OCI-LY7 (cell line): ENCODE measurements at regions not wholly inside any gene's neighbourhood (a gene's known extent, or its start where the extent isn't known, plus 50 kb on each side); places are given as distances from the start of the nearest gene placed in this dataset.
"Not testable (repeated sequence)": the region's sequence is repeated elsewhere in the genome, so short reads cannot be mapped to it uniquely, and the experiment has no call there.

Source experiments
- BruUV-seq: library from RNA; stranded (reverse); fragments of 400-500 nt; replicated peaks from 2 replicates; lab custom pipeline; 2021; lab: Mats Ljungman, UMichigan
- CTCF ChIA-PET: fragments of 300-600 bp; sonication (Branson Sonifier 250); formaldehyde crosslinking; loops from one replicate; lab custom pipeline; 2022; ENCODE audit warnings: antibody characterized with exemption; ENCODE audit not compliant: unreplicated experiment; lab: Charles Lee
- POLR2A ChIA-PET: fragments of 300-600 bp; sonication (Branson Sonifier 250); formaldehyde crosslinking; loops from one replicate; lab custom pipeline; 2022; ENCODE audit warnings: antibody characterized with exemption; lab: Charles Lee
- DNase-seq: peaks from one replicate; pipeline ENCODE4 v3.0.0-alpha.2; 2015; ENCODE audit warnings: low spot score
- H2AFZ ChIP-seq: fragments of 200-600 bp; sonication (generic), shearing (Covaris generic); 2 replicates; pipeline ENCODE4 v1.6.1; 2014; ENCODE audit warnings: mild to moderate bottlenecking, antibody characterized with exemption, low read length, moderate library complexity
- H3K27ac ChIP-seq: fragments of 200-600 bp; sonication (generic); 2 replicates; pipeline ENCODE4 v1.5.1; 2014; ENCODE audit warnings: mixed run types, low read depth, mild to moderate bottlenecking, moderate library complexity, low read length, inconsistent platforms; ENCODE audit not compliant: poor library complexity, severe bottlenecking
- H3K36me3 ChIP-seq: fragments of 200-600 bp; sonication (generic); 2 replicates; pipeline ENCODE4 v1.6.1; 2014; ENCODE audit warnings: mild to moderate bottlenecking, antibody characterized with exemption, low read length, moderate library complexity, mixed read lengths; ENCODE audit not compliant: insufficient read depth
- H3K4me1 ChIP-seq: fragments of 200-600 bp; sonication (generic); 2 replicates; pipeline ENCODE4 v1.5.1; 2014; ENCODE audit warnings: mild to moderate bottlenecking, low read length; ENCODE audit not compliant: insufficient read depth, poor library complexity, severe bottlenecking
- H3K4me2 ChIP-seq: fragments of 200-600 bp; sonication (generic); 2 replicates; pipeline ENCODE4 v1.6.1; 2014; ENCODE audit warnings: mild to moderate bottlenecking, low read length
- H3K4me3 ChIP-seq: fragments of 200-600 bp; sonication (generic); 2 replicates; pipeline ENCODE4 v1.5.1; 2014; ENCODE audit warnings: mild to moderate bottlenecking, low read depth, low read length; ENCODE audit not compliant: poor library complexity, severe bottlenecking
- H3K79me2 ChIP-seq: fragments of 200-600 bp; sonication (generic); 2 replicates; pipeline ENCODE4 v1.6.1; 2016; ENCODE audit warnings: low read depth, mild to moderate bottlenecking, low read length, moderate library complexity, mixed read lengths; ENCODE audit not compliant: insufficient read depth
- H3K9me2 ChIP-seq: fragments of 200-600 bp; sonication (generic); 2 replicates; pipeline ENCODE4 v1.6.1; 2016; ENCODE audit warnings: mild to moderate bottlenecking, low read length, mixed read lengths; ENCODE audit not compliant: insufficient read depth
- H3K9me3 ChIP-seq: fragments of 200-600 bp; sonication (generic); 2 replicates; pipeline ENCODE4 v1.6.1; 2014; ENCODE audit warnings: mild to moderate bottlenecking, mixed run types, low read length, mixed read lengths
- H4K20me1 ChIP-seq: fragments of 200-600 bp; sonication (generic); 2 replicates; pipeline ENCODE4 v1.6.1; 2014; ENCODE audit warnings: mild to moderate bottlenecking, antibody characterized with exemption, low read length, moderate library complexity, mixed read lengths; ENCODE audit not compliant: insufficient read depth
- CTCF ChIP-seq: fragments of 200-600 bp; sonication (generic); conservative IDR thresholded peaks from 2 replicates; pipeline ENCODE4 v1.5.1; 2014; ENCODE audit warnings: mild to moderate bottlenecking, antibody characterized with exemption, low read length, moderate library complexity, mixed read lengths
- EZH2phosphoT487 ChIP-seq: fragments of 200-600 bp; sonication (generic); IDR thresholded peaks from 2 replicates; pipeline ENCODE4 v1.6.1; 2018; ENCODE audit warnings: low read depth, borderline replicate concordance, mild to moderate bottlenecking, mixed run types, antibody characterized with exemption, low read length, moderate library complexity, mixed read lengths
- intact Hi-C: fragments of 100-400 bp; cut with micrococcal nuclease; formaldehyde crosslinking; loops from one replicate; pipeline ENCODE4 v1.10.0; 2022; ENCODE audit not compliant: unreplicated experiment

DNA sequence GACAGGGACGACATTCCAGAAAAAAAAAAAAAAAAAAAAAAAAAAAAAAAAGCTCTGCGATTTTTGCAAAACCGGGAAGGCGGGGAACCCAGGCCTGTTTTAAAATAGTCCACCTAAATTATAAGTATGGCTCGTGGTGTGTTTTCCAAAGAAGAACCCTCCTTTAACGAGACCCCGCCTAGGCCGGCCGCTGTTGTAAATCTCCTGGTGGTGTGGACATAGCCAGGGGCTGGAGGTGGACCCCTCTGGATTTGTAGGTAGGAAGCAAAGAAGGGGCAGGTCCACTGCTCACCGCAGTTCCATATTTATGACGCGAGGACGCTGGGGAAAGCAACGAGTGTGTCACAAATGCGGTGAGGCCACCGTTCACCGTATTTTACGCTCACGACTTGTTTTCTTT lies 94.0 kb upstream of the SHOX start:
- Histone ChIP-seq H3K9me3 (no peaks in the 10 kb centered on the region), H3K36me3 (no peaks in the 10 kb centered on the region), H3K9me2 (no peaks in the 10 kb centered on the region), H3K4me2 (no peak overlapping the region), H3K4me1 (no peaks in the 10 kb centered on the region), H3K4me3 (no peak overlapping the region), H3K27ac (no peak overlapping the region), H3K79me2 (no peaks in the 10 kb centered on the region), H4K20me1 (no peaks in the 10 kb centered on the region), H2AFZ (no peak overlapping the region)
- CTCF ChIA-PET, result no interaction called here
- BruUV-seq, result no TSS peak
- POLR2A ChIA-PET, result no interaction called here
- intact Hi-C loops, result no loop called here
- DNase-seq, result no peak
- TF ChIP-seq CTCF, result no peak
- TF ChIP-seq EZH2phosphoT487, result no peak

DNA sequence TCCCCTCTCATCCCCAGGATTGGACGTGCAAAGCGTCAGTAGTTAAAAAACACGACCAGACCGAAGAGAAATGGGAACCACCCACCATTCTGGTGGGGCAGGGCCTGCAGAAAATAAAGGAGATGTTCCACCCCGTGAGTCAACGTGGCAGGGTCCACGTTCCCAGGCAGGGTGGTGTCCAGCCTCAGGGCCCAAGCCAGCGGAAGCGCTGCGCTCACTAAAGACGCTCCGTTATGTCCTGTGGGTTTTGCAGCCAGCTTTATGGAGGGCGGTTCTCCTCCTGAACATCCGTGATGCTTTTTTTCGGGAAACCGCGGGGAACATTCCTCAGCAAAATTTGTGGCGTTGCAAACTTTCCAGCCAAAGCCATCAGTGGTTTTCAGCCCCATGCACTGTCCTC lies 93.4 kb upstream of the SHOX start:
- TF ChIP-seq EZH2phosphoT487 (no peak), CTCF (no peak)
- Histone ChIP-seq H4K20me1 (no peaks in the 10 kb centered on the region), H3K9me2 (no peaks in the 10 kb centered on the region), H3K36me3 (no peaks in the 10 kb centered on the region), H3K4me3 (no peak overlapping the region), H2AFZ (no peak overlapping the region), H3K27ac (no peak overlapping the region), H3K4me1 (no peaks in the 10 kb centered on the region), H3K9me3 (no peaks in the 10 kb centered on the region), H3K4me2 (no peak overlapping the region), H3K79me2 (no peaks in the 10 kb centered on the region)
- BruUV-seq, result no TSS peak
- no peak for DNase-seq
- intact Hi-C loops, result no loop called here
- CTCF ChIA-PET, result no interaction called here
- POLR2A ChIA-PET, result no interaction called here

GRCh38 chrX:538311-538710 lies 92.3 kb upstream of the SHOX start:
- H3K79me2 ChIP-seq, result no peaks in the 10 kb centered on the region
- no peak overlapping the region for H3K4me2 ChIP-seq
- intact Hi-C loops, result no loop called here
- TF ChIP-seq CTCF, result no peak
- TF ChIP-seq EZH2phosphoT487, result no peak
- no peaks in the 10 kb centered on the region for H3K4me1 ChIP-seq
- H4K20me1 ChIP-seq, result no peaks in the 10 kb centered on the region
- DNase-seq, result no peak
- H3K4me3 ChIP-seq, result no peak overlapping the region
- no peaks in the 10 kb centered on the region for H3K9me2 ChIP-seq
- BruUV-seq, result no TSS peak
- no peak overlapping the region for H2AFZ ChIP-seq
- no peaks in the 10 kb centered on the region for H3K9me3 ChIP-seq
- CTCF ChIA-PET, result no interaction called here
- no peaks in the 10 kb centered on the region for H3K36me3 ChIP-seq
- H3K27ac ChIP-seq, result no peak overlapping the region
- POLR2A ChIA-PET, result no interaction called here

DNA sequence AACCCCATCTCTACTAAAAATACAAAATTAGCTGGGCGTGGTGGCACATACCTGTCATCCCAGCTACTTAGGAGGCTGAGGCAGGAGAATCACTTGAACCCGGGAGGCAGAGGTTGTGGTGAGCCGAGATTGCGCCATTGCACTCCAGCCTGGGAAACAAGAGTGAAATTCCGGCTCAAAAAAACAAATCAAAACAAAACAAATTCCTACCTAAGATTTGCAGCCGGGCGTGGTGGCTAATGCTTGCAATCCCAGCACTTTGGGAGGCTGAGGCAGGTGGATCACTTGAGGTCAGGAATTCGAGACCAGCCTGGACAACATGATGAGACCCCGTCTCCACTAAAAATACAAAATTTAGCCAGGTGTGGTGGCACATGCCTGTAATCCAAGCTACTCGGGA lies 89.6 kb upstream of the SHOX start:
- not testable (repeated sequence) for BruUV-seq

More for the DNA sequence above, 89.6 kb upstream of the SHOX start:
- H2AFZ ChIP-seq, H3K4me2 ChIP-seq, H3K4me3 ChIP-seq, H3K4me1 ChIP-seq, CTCF ChIA-PET, H3K27ac ChIP-seq, H3K9me2 ChIP-seq, H3K9me3 ChIP-seq, DNase-seq, H3K79me2 ChIP-seq, H4K20me1 ChIP-seq, intact Hi-C loops, POLR2A ChIA-PET, H3K36me3 ChIP-seq: not testable (repeated sequence)
